B cell (primary cell): ENCODE measurements at regions not wholly inside any gene's neighbourhood (a gene's known extent, or its start where the extent isn't known, plus 50 kb on each side); places are given as distances from the start of the nearest gene placed in this dataset.

Experiments
- CTCF ChIP-seq: fragments of 200-600 bp; IDR thresholded peaks from one replicate; pipeline ENCODE4 v1.8.0; 2022; ENCODE audit warnings: antibody characterized with exemption, mild to moderate bottlenecking
- EZH2 ChIP-seq: IDR thresholded peaks from 2 replicates; pipeline ENCODE4 v1.6.1; 2012; ENCODE audit warnings: borderline replicate concordance, low read depth, mild to moderate bottlenecking, moderate library complexity, low read length; ENCODE audit not compliant: insufficient read depth, poor library complexity, severe bottlenecking

GRCh38 chr4:59762344-59762743 is 1437.8 kb upstream of the ADGRL3 start:
- TF ChIP-seq EZH2 (no peak), CTCF (no peak)
